DND-41 (cell line): ENCODE measurements at regions not wholly inside any gene's neighbourhood (a gene's known extent, or its start where the extent isn't known, plus 50 kb on each side); places are given as distances from the start of the nearest gene placed in this dataset.

Source experiments
- EZH2 ChIP-seq: IDR thresholded peaks from 3 replicates; pipeline ENCODE4 v1.6.1; 2012; ENCODE audit warnings: borderline replicate concordance, low read depth, mild to moderate bottlenecking, moderate library complexity, low read length, inconsistent platforms; ENCODE audit not compliant: severe bottlenecking
- TF ChIP-seq, protein P1 (sequence below): IDR thresholded peaks from 2 replicates; pipeline ENCODE4 v1.5.1; 2012; ENCODE audit warnings: borderline replicate concordance, low read length, moderate library complexity, mild to moderate bottlenecking; ENCODE audit not compliant: poor library complexity, severe bottlenecking; ENCODE audit errors: extremely low read depth

DNA sequence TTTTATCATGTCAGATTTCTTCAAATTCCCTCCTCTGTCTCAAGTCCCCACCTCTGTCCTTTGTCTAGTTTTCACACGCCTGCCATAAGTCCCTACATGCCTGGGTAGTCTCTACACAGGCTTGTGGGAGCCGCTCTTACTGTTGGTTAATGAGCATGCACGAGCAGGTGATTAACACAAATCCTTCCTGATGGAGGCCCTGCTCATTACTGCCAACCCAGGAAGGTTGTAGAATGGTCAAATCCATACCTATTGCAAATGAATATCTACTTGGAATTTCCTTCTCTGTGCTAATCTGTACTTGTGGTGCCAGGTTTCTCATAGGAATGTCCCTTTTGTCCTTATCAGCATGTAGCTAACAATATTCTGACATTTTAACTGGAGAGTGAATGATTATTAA, 208.4 kb upstream of the HDX start:
- TF ChIP-seq, protein P1, sequence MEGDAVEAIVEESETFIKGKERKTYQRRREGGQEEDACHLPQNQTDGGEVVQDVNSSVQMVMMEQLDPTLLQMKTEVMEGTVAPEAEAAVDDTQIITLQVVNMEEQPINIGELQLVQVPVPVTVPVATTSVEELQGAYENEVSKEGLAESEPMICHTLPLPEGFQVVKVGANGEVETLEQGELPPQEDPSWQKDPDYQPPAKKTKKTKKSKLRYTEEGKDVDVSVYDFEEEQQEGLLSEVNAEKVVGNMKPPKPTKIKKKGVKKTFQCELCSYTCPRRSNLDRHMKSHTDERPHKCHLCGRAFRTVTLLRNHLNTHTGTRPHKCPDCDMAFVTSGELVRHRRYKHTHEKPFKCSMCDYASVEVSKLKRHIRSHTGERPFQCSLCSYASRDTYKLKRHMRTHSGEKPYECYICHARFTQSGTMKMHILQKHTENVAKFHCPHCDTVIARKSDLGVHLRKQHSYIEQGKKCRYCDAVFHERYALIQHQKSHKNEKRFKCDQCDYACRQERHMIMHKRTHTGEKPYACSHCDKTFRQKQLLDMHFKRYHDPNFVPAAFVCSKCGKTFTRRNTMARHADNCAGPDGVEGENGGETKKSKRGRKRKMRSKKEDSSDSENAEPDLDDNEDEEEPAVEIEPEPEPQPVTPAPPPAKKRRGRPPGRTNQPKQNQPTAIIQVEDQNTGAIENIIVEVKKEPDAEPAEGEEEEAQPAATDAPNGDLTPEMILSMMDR, result no peak
- no peak for TF ChIP-seq EZH2
